Activated CD4-positive, alpha-beta memory T cell treated with anti-CD3 and anti-CD28 coated beads for 36 hours (primary cell): ENCODE measurements at regions not wholly inside any gene's neighbourhood (a gene's known extent, or its start where the extent isn't known, plus 50 kb on each side); places are given as distances from the start of the nearest gene placed in this dataset.

Experiments
- CTCF ChIA-PET: fragments of 350-600 bp; sonication (Branson Sonifier 250); formaldehyde crosslinking; loops from one replicate; lab custom pipeline; 2021; ENCODE audit warnings: antibody characterized with exemption, inconsistent platforms; lab: Charles Lee
- POLR2A ChIA-PET: fragments of 350-600 bp; sonication (Branson Sonifier 250); formaldehyde crosslinking; loops from one replicate; lab custom pipeline; 2021; ENCODE audit warnings: antibody characterized with exemption; lab: Charles Lee
- DNase-seq: peaks from one replicate; pipeline ENCODE4 v3.0.0-alpha.2; 2020
- H3K27ac Mint-ChIP-seq: one replicate; pipeline ENCODE4 v1.8.0; 2021; ENCODE audit warnings: mixed read lengths
- H3K27me3 Mint-ChIP-seq: one replicate; pipeline ENCODE4 v1.8.0; 2021; ENCODE audit warnings: mixed read lengths
- H3K36me3 Mint-ChIP-seq: one replicate; pipeline ENCODE4 v1.8.0; 2021; ENCODE audit warnings: mixed read lengths
- H3K4me1 Mint-ChIP-seq: one replicate; pipeline ENCODE4 v1.8.0; 2021; ENCODE audit warnings: low read depth, mixed read lengths
- H3K4me3 Mint-ChIP-seq: one replicate; pipeline ENCODE4 v1.8.0; 2021; ENCODE audit warnings: mild to moderate bottlenecking, mixed read lengths
- H3K9me3 Mint-ChIP-seq: one replicate; pipeline ENCODE4 v1.8.0; 2021; ENCODE audit warnings: mixed read lengths
- intact Hi-C: fragments of 100-400 bp; cut with micrococcal nuclease; formaldehyde crosslinking; loops from one replicate; pipeline ENCODE4 v1.15.1; 2023

- H3K27ac Mint-ChIP-seq = no peak overlapping the region
- intact Hi-C loops = no loop called here
- no peak overlapping the region for H3K4me3 Mint-ChIP-seq
- ChIA-PET POLR2A (no interaction called here), CTCF (no interaction called here)
- no peak for DNase-seq
- no peaks in the 10 kb centered on the region for H3K36me3 Mint-ChIP-seq
- no peaks in the 10 kb centered on the region for H3K9me3 Mint-ChIP-seq
- H3K27me3 Mint-ChIP-seq = peaks cover 9% of the 10 kb centered on the region
- no peaks in the 10 kb centered on the region for H3K4me1 Mint-ChIP-seq
Measured at GRCh38 chr1:169019419-169020058, 87.0 kb upstream of the ATP1B1 start.

GRCh38 chr1:169020684-169021083 lies 85.8 kb upstream of the ATP1B1 start:
- H3K27ac Mint-ChIP-seq = no peak overlapping the region
- no peak for DNase-seq
- no peak overlapping the region for H3K4me3 Mint-ChIP-seq
- H3K9me3 Mint-ChIP-seq = no peaks in the 10 kb centered on the region
- H3K36me3 Mint-ChIP-seq = no peaks in the 10 kb centered on the region
- intact Hi-C loops = no loop called here
- CTCF ChIA-PET = no interaction called here
- H3K27me3 Mint-ChIP-seq = peaks cover 9% of the 10 kb centered on the region
- POLR2A ChIA-PET = no interaction called here
- H3K4me1 Mint-ChIP-seq = no peaks in the 10 kb centered on the region

- no peaks in the 10 kb centered on the region for H3K9me3 Mint-ChIP-seq
- no peak for DNase-seq
- H3K4me3 Mint-ChIP-seq = no peak overlapping the region
- POLR2A ChIA-PET = no interaction called here
- intact Hi-C loops = no loop called here
- no peaks in the 10 kb centered on the region for H3K4me1 Mint-ChIP-seq
- no peaks in the 10 kb centered on the region for H3K36me3 Mint-ChIP-seq
- H3K27ac Mint-ChIP-seq = no peak overlapping the region
- CTCF ChIA-PET = no interaction called here
- H3K27me3 Mint-ChIP-seq = peaks cover 13% of the 10 kb centered on the region
Measured at GRCh38 chr1:169022648-169023047, 83.8 kb upstream of the ATP1B1 start.

- intact Hi-C loops = no loop called here
- H3K9me3 Mint-ChIP-seq = no peaks in the 10 kb centered on the region
- peaks cover 17% of the 10 kb centered on the region for H3K27me3 Mint-ChIP-seq
- no peak for DNase-seq
- ChIA-PET CTCF (no interaction called here), POLR2A (no interaction called here)
- H3K36me3 Mint-ChIP-seq = no peaks in the 10 kb centered on the region
- H3K4me3 Mint-ChIP-seq = no peak overlapping the region
- no peaks in the 10 kb centered on the region for H3K4me1 Mint-ChIP-seq
- no peak overlapping the region for H3K27ac Mint-ChIP-seq
Measured at GRCh38 chr1:169024255-169024654, 82.2 kb upstream of the ATP1B1 start.

GRCh38 chr1:169024800-169025271 lies 81.7 kb upstream of the ATP1B1 start:
- CTCF ChIA-PET = no interaction called here
- Mint-ChIP-seq H3K27me3 (peaks cover 17% of the 10 kb centered on the region), H3K4me1 (no peaks in the 10 kb centered on the region), H3K27ac (no peak overlapping the region), H3K36me3 (no peaks in the 10 kb centered on the region), H3K9me3 (no peaks in the 10 kb centered on the region), H3K4me3 (no peak overlapping the region)
- POLR2A ChIA-PET = no interaction called here
- no peak for DNase-seq
- intact Hi-C loops = no loop called here

- H3K4me3 Mint-ChIP-seq = no peak overlapping the region
- H3K27me3 Mint-ChIP-seq = peaks cover 20% of the 10 kb centered on the region
- intact Hi-C loops = no loop called here
- H3K9me3 Mint-ChIP-seq = no peaks in the 10 kb centered on the region
- no peak overlapping the region for H3K27ac Mint-ChIP-seq
- H3K36me3 Mint-ChIP-seq = no peaks in the 10 kb centered on the region
- DNase-seq = no peak
- POLR2A ChIA-PET = no interaction called here
- CTCF ChIA-PET = no interaction called here
- H3K4me1 Mint-ChIP-seq = no peaks in the 10 kb centered on the region
Measured at GRCh38 chr1:169025412-169025811, 81.1 kb upstream of the ATP1B1 start.

GRCh38 chr1:169027607-169028320 lies 78.7 kb upstream of the ATP1B1 start:
- no peak for DNase-seq
- H3K36me3 Mint-ChIP-seq = no peaks in the 10 kb centered on the region
- CTCF ChIA-PET = no interaction called here
- H3K4me3 Mint-ChIP-seq = no peak overlapping the region
- POLR2A ChIA-PET = no interaction called here
- H3K27ac Mint-ChIP-seq = no peak overlapping the region
- intact Hi-C loops = no loop called here
- H3K9me3 Mint-ChIP-seq = no peaks in the 10 kb centered on the region
- H3K4me1 Mint-ChIP-seq = no peaks in the 10 kb centered on the region
- peaks cover 12% of the 10 kb centered on the region for H3K27me3 Mint-ChIP-seq

GRCh38 chr1:169031566-169032224 lies 74.8 kb upstream of the ATP1B1 start:
- DNase-seq = no peak

GRCh38 chr1:169041366-169041765 lies 65.1 kb upstream of the ATP1B1 start:
- no peak overlapping the region for H3K4me3 Mint-ChIP-seq
- no peak overlapping the region for H3K27ac Mint-ChIP-seq
- DNase-seq = no peak
- peaks cover 5% of the 10 kb centered on the region for H3K36me3 Mint-ChIP-seq
- H3K9me3 Mint-ChIP-seq = peaks cover 12% of the 10 kb centered on the region
- ChIA-PET POLR2A (no interaction called here), CTCF (no interaction called here)
- H3K4me1 Mint-ChIP-seq = peaks cover 27% of the 10 kb centered on the region
- no peaks in the 10 kb centered on the region for H3K27me3 Mint-ChIP-seq
- intact Hi-C loops = loop anchor here (10.0 kb wide), 2 partner anchors 93 to 653 kb away; no protein-coding TSS in a partner anchor

More at GRCh38 chr1:169031566-169032224, 74.8 kb upstream of the ATP1B1 start:
- intact Hi-C loops = no loop called here
- ChIA-PET CTCF (no interaction called here), POLR2A (no interaction called here)
- no peak overlapping the region for H3K4me3 Mint-ChIP-seq
- no peaks in the 10 kb centered on the region for H3K4me1 Mint-ChIP-seq
- H3K9me3 Mint-ChIP-seq = peaks cover 4% of the 10 kb centered on the region
- H3K27me3 Mint-ChIP-seq = peaks cover 8% of the 10 kb centered on the region
- no peaks in the 10 kb centered on the region for H3K36me3 Mint-ChIP-seq
- H3K27ac Mint-ChIP-seq = no peak overlapping the region

GRCh38 chr1:169042377-169042776 lies 64.1 kb upstream of the ATP1B1 start:
- Mint-ChIP-seq H3K27me3 (no peaks in the 10 kb centered on the region), H3K36me3 (peaks cover 2% of the 10 kb centered on the region), H3K4me3 (no peak overlapping the region), H3K9me3 (peaks cover 2% of the 10 kb centered on the region), H3K27ac (no peak overlapping the region), H3K4me1 (peaks cover 35% of the 10 kb centered on the region)
- intact Hi-C loops = loop anchor here (10.0 kb wide), 2 partner anchors 92 to 652 kb away; no protein-coding TSS in a partner anchor
- ChIA-PET CTCF (interaction anchor here (0.5 kb wide), 1 partner anchor 425 kb away, joined by 4 read pairs; no protein-coding TSS in a partner anchor), POLR2A (no interaction called here)
- DNase-seq = no peak

GRCh38 chr1:169043823-169044222 lies 62.7 kb upstream of the ATP1B1 start:
- intact Hi-C loops = loop anchor here (10.0 kb wide), 2 partner anchors 91 to 651 kb away; no protein-coding TSS in a partner anchor
- no peaks in the 10 kb centered on the region for H3K36me3 Mint-ChIP-seq
- no peaks in the 10 kb centered on the region for H3K27me3 Mint-ChIP-seq
- H3K9me3 Mint-ChIP-seq = no peaks in the 10 kb centered on the region
- peaks cover 48% of the 10 kb centered on the region for H3K4me1 Mint-ChIP-seq
- POLR2A ChIA-PET = no interaction called here
- H3K4me3 Mint-ChIP-seq = no peak overlapping the region
- H3K27ac Mint-ChIP-seq = no peak overlapping the region
- no peak for DNase-seq
- CTCF ChIA-PET = no interaction called here

- Mint-ChIP-seq H3K36me3 (no peaks in the 10 kb centered on the region), H3K9me3 (no peaks in the 10 kb centered on the region), H3K4me1 (peaks cover 53% of the 10 kb centered on the region), H3K4me3 (no peak overlapping the region), H3K27ac (peak overlapping the region; percentile 35), H3K27me3 (no peaks in the 10 kb centered on the region)
- CTCF ChIA-PET = no interaction called here
- POLR2A ChIA-PET = no interaction called here
- peak; percentile 57 for DNase-seq
- intact Hi-C loops = loop anchor here (10.0 kb wide), 2 partner anchors 91 to 651 kb away; no protein-coding TSS in a partner anchor
Measured at GRCh38 chr1:169044296-169044695, 62.2 kb upstream of the ATP1B1 start.
